22Rv1 (cell line): ENCODE measurements at regions not wholly inside any gene's neighbourhood (a gene's known extent, or its start where the extent isn't known, plus 50 kb on each side); places are given as distances from the start of the nearest gene placed in this dataset.

Source experiments
- H3K27ac ChIP-seq: fragments of 450-650 bp; 2 replicates; pipeline ENCODE4 v1.5.1; 2017
- CTCF ChIP-seq: fragments of 450-650 bp; IDR thresholded peaks from 2 replicates; pipeline ENCODE4 v1.5.1; 2017; ENCODE audit warnings: mild to moderate bottlenecking
- ZFX ChIP-seq: fragments of 450-650 bp; IDR thresholded peaks from 2 replicates; pipeline ENCODE4 v1.6.1; 2017; ENCODE audit warnings: antibody characterized with exemption, borderline replicate concordance

- no peak overlapping the region for H3K27ac ChIP-seq
- TF ChIP-seq CTCF (no peak), ZFX (no peak)
These were observed 205.2 kb upstream of the ADARB2 start for GRCh38 chr10:1942478-1942877.

- H3K27ac ChIP-seq: no peak overlapping the region
- TF ChIP-seq CTCF (no peak), ZFX (no peak)
These were observed 201.7 kb upstream of the ADARB2 start for GRCh38 chr10:1939016-1939415.

- no peak overlapping the region for H3K27ac ChIP-seq
- TF ChIP-seq CTCF (no peak), ZFX (no peak)
These were observed 201.0 kb upstream of the ADARB2 start for GRCh38 chr10:1938317-1938716.

GRCh38 chr10:1935912-1936311 lies 198.6 kb upstream of the ADARB2 start:
- TF ChIP-seq ZFX (no peak), CTCF (no peak)
- H3K27ac ChIP-seq: no peak overlapping the region

GRCh38 chr10:1933215-1933614 lies 195.9 kb upstream of the ADARB2 start:
- H3K27ac ChIP-seq: no peak overlapping the region
- TF ChIP-seq ZFX (no peak), CTCF (no peak)

- TF ChIP-seq CTCF (no peak), ZFX (no peak)
- H3K27ac ChIP-seq: no peak overlapping the region
These were observed 195.4 kb upstream of the ADARB2 start for GRCh38 chr10:1932692-1933094.

GRCh38 chr10:1928606-1929005 lies 191.3 kb upstream of the ADARB2 start:
- no peak overlapping the region for H3K27ac ChIP-seq
- TF ChIP-seq ZFX (no peak), CTCF (no peak)
